Middle frontal gyrus (tissue), 1 donor: ENCODE measurements at regions not wholly inside any gene's neighbourhood (a gene's known extent, or its start where the extent isn't known, plus 50 kb on each side); places are given as distances from the start of the nearest gene placed in this dataset.
"Not testable (repeated sequence)": the region's sequence is repeated elsewhere in the genome, so short reads cannot be mapped to it uniquely, and the experiment has no call there.

Experiments used
- DNase-seq: peaks from one replicate; pipeline ENCODE4 v3.0.0-alpha.2; 2015; ENCODE audit warnings: low spot score; ENCODE audit errors: extremely low spot score

- DNase-seq = no peak
Measured at GRCh38 chr10:28892818-28893547, 215.7 kb downstream of the BAMBI start.

- DNase-seq = no peak
Measured at GRCh38 chr10:28894146-28894545, 216.8 kb downstream of the BAMBI start.

GRCh38 chr10:28895671-28896070, 218.3 kb downstream of the BAMBI start:
- DNase-seq = not testable (repeated sequence)

GRCh38 chr10:28896791-28897409, 219.6 kb downstream of the BAMBI start:
- not testable (repeated sequence) for DNase-seq

- DNase-seq = no peak
Measured at GRCh38 chr10:28897617-28898464, 220.5 kb downstream of the BAMBI start.

GRCh38 chr10:28902215-28902614, 224.9 kb downstream of the BAMBI start:
- DNase-seq = no peak

- DNase-seq = no peak
Measured at GRCh38 chr10:28903063-28903462, 225.7 kb downstream of the BAMBI start.

GRCh38 chr10:28903736-28904135, 226.4 kb downstream of the BAMBI start:
- no peak for DNase-seq

- no peak for DNase-seq
Measured at GRCh38 chr10:28905371-28905770, 228.1 kb downstream of the BAMBI start.

- DNase-seq = no peak
Measured at GRCh38 chr10:28906011-28906411, 228.7 kb downstream of the BAMBI start.

GRCh38 chr10:28906415-28906814, 229.1 kb downstream of the BAMBI start:
- no peak for DNase-seq

GRCh38 chr10:28906934-28907333, 229.6 kb downstream of the BAMBI start:
- no peak for DNase-seq

GRCh38 chr10:28909875-28910274, 232.6 kb downstream of the BAMBI start:
- DNase-seq = no peak

- no peak for DNase-seq
Measured at GRCh38 chr10:28910956-28911355, 233.6 kb downstream of the BAMBI start.

- DNase-seq = not testable (repeated sequence)
Measured at GRCh38 chr10:28911511-28911910, 234.2 kb downstream of the BAMBI start.

- DNase-seq = no peak
Measured at GRCh38 chr10:28912017-28912783, 234.9 kb downstream of the BAMBI start.

- no peak for DNase-seq
Measured at GRCh38 chr10:28913436-28914237, 236.3 kb downstream of the BAMBI start.

- DNase-seq = no peak
Measured at GRCh38 chr10:28914701-28915100, 237.4 kb downstream of the BAMBI start.

GRCh38 chr10:28915989-28916588, 238.8 kb downstream of the BAMBI start:
- no peak for DNase-seq

GRCh38 chr10:28920091-28920490, 242.8 kb downstream of the BAMBI start:
- no peak for DNase-seq
